GM18499 (cell line): ENCODE measurements at regions not wholly inside any gene's neighbourhood (a gene's known extent, or its start where the extent isn't known, plus 50 kb on each side); places are given as distances from the start of the nearest gene placed in this dataset.
"Not testable (repeated sequence)": the region's sequence is repeated elsewhere in the genome, so short reads cannot be mapped to it uniquely, and the experiment has no call there.

Experiments used
- ATAC-seq: cut with Tn5 transposase; IDR thresholded peaks from one replicate; pipeline ENCODE4 v1.9.1; 2021; ENCODE audit warnings: moderate number of reproducible peaks; ENCODE audit not compliant: insufficient read depth, unreplicated experiment

DNA sequence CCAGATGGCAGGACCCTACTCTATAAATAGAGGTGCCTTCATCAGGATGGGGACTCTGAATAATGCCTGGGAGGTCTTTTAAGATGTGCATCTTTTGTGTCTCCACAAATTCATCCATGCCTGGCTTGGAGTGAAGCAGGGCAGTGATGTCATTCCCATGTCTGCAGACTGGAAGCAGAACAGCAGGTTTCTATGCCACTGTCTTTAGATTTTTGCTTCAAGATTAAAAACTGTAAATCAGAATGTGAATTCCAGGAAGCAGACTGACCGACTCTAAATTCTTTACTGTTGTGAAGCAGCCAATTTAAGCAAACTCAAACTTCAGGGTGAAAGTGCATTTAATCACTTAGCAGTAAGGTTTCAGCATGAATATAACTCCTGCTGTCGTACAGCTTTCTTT lies 159.3 kb downstream of the SCG2 start:
- ATAC-seq: no peak

DNA sequence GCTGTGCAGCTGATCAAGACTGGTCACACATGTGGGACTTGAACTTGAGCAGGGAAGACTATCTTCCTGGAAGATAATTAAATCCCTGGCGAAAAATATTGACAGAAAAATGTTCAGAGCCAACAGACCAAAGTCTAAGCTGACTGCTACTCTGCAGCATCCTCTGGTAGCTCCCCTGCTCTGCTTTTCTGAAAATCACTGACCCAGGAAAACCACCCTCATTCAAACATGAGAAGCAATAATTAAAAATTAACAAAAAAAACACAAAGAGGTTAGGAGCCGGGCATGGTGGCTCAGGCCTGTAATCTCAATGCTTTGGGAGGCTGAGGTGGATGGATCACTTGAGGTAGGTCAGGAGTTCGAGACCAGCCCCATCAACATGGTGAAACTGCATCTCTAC lies 151.9 kb downstream of the SCG2 start:
- no peak for ATAC-seq

DNA sequence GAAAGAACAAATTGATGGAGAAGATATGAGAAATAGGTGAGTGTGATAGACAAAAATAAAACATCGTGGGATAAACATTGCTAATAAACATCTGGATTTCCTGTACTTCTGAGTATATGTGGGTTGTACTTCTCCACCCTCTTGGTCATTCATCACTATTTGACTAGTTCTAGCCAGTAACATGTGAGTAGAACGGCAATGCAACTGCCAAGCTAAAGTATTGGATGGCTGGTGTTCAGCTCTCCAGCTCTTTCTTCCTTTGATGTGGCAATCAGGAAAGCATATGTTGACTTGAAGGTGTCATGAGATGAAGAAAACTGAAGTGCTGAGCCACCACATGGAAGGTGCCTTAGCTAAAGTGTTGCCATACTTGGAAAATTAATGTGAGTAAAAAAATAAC lies 144.9 kb downstream of the SCG2 start:
- ATAC-seq: no peak

DNA sequence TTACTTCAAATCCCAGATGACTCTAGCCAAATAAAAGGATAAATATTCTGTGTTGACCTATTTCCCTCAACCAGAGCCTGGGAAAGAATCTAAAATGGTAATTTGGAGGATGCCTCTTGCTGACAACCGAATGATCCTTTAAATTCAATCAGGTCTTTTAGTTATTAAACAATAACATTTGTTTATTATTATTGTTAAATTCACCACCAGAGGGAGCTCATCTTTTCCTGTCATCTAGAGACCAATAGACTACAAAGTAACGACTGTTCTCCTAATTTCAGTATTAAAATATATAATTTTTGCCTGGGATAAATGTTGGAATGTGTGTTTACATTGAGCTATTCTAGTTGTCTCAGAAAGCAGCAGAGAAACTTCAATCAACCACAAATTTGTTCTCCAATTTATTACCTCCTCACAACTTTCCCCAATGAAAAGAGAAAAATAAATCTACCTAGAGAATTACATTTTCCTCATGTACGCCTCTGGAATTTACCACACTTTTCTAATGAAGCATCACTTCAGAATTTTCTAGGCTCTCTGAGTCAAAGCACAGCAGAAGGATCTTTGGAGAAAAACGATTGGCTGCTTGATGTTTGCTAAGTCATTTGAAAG lies 142.7 kb downstream of the SCG2 start:
- no peak for ATAC-seq

DNA sequence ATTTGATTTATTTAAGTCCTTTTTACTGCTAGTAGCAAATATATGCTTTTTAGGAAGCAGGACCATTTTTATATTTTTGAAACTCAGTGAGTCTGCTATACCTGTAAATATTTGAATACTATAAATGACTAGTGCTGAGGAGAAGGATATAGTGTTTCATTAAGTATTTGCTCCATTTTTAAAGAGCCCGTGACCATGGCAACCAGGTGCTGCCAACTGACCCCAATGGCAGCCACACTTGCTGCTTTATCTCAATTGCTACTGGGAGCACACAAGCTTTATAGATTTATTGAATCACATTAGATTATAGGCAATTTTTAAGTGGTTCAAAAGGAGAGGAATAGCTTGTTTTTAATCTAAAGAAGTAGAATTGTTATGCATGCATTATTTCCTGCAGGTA lies 142.0 kb downstream of the SCG2 start:
- ATAC-seq: no peak

DNA sequence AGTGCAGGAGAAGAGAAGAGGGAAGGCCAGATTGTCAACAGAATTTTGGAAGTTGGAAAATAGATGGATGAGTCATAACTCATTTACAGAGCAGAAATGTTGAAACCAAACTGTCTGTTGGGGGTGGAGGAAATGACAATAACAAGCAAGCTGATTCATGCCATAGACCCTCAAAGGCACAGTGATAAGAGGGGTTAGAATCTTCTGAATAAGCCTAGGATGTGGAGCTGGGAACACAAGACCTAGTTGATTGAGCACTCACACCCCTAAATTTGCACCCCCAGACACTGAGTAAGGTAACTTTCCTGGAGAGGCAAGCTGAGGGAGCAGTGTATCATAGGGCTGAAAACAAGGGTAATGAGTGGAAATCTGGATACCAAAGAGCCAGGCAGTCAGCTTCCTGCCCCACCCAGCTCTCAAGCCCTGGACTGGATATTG lies 141.4 kb downstream of the SCG2 start:
- ATAC-seq: no peak

DNA sequence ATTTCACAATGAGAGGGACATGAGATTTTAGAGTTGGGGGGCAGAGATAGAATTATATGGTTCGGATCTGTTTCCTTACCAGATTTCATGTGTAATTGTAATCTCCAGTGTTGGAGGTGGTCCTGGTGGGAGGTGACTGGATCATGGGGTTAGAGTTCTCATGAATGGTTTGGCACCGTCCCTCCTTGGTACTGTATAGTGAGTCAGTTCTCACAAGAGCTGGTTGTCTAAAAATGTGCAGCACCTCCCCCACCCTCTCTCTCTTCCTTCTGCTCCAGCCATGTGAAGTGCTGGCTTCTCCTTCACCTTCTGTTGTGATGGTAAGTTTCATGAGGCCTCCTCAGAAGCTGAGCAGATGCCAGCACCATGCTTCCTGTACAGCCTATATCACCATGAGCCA lies 138.1 kb downstream of the SCG2 start:
- no peak for ATAC-seq

GRCh38 chr2:223465793-223466192 lies 136.4 kb downstream of the SCG2 start:
- no peak for ATAC-seq

DNA sequence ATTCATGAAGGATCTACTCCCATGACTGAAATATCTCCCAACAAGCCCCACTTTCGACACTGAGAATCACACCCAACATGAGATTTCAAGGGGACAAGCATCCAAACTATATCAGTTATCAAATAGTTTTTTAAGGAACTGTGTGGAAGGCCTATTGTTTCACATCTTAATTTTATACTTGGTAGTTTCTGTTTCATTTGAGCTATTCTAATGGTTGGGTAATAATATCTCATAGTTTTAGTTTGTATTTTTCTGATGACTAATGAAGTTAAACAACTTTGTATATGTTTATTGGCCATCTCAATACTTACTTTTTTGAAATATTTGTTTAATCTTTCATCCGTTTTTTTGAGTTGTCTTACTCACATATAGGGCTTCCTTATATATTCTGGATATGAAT lies 135.0 kb downstream of the SCG2 start:
- no peak for ATAC-seq

- no peak for ATAC-seq
These were observed 132.7 kb downstream of the SCG2 start for GRCh38 chr2:223469270-223470046.

- no peak for ATAC-seq
These were observed 131.6 kb downstream of the SCG2 start for GRCh38 chr2:223470602-223471001.

DNA sequence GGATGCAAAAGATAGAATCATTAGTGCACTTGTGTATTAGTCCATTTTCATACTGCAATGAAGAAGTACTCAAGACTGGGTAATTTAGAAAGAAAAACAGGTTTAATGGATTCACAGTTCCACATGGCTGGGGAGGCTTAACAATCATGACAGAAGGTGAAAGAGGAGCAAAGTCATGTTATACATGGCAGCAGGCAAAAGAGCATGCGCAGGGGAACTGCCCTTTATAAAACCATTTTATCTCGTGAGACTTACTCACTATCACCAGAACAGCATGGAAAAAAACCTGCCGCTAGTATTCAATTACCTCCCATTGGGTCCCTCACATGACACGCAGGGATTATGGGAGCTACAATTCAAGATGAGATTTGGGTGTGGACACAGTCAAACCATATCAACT lies 129.4 kb downstream of the SCG2 start:
- ATAC-seq: no peak

DNA sequence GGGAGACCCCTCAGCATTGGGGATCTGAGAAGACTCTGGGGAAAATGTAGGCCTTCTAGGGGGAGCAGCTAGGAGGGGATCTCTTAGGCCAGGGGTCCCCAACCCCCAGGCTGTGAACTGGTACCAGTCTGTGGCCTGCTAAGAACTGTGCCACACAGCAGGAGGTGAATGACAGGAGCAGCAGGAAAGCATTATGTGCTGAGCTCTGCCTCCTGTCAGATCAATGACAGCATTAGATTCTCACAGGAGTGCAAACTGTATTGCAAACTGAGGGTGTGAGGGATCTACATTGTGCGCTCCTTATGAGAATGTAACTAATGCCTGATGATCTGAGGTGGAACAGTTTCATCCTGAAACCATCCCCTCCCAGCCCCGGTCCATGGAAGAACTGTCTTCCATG lies 127.3 kb downstream of the SCG2 start:
- no peak for ATAC-seq

- no peak for ATAC-seq
These were observed 126.3 kb downstream of the SCG2 start for GRCh38 chr2:223475901-223476300.

GRCh38 chr2:223477318-223477717 lies 124.8 kb downstream of the SCG2 start:
- ATAC-seq: no peak

- no peak for ATAC-seq
These were observed 120.7 kb downstream of the SCG2 start for GRCh38 chr2:223481486-223481885.

GRCh38 chr2:223486751-223487150 lies 115.4 kb downstream of the SCG2 start:
- no peak for ATAC-seq

DNA sequence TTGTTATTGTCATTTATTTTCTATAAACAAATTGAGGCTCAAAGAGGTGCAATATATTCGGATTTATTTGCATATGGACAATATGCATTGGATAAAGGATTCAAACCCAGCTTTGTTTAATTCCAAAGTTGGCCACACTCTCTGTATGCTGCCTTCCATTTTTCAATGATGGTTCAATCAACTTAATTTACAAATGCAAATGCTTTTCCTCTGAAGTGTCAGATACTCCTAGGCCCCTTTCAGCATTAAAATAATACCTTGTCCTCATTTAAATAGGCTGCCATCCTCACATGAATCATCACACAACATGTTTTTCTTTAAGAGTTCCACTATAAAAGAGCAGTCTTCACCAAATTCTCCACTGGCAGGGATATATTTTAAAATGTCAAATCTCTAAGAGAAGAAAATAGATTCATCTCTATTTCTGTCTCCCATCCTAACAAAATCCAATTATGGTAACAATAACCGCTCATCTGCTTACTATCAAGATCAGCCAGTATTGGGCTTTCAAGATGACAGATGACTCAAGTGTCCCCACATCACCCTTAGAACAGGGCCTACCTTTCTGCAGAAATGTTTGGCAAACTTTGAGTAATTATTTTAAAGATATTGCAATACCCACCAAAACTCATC lies 114.8 kb downstream of the SCG2 start:
- no peak for ATAC-seq

GRCh38 chr2:223488814-223489213 lies 113.3 kb downstream of the SCG2 start:
- ATAC-seq: no peak

GRCh38 chr2:223494496-223494895 lies 107.7 kb downstream of the SCG2 start:
- ATAC-seq: no peak

- ATAC-seq: no peak
These were observed 107.2 kb downstream of the SCG2 start for GRCh38 chr2:223494942-223495341.

- ATAC-seq: not testable (repeated sequence)
These were observed 105.3 kb downstream of the SCG2 start for GRCh38 chr2:223496853-223497252.
